Peyer's patch (tissue), 4 donors: ENCODE measurements at regions not wholly inside any gene's neighbourhood (a gene's known extent, or its start where the extent isn't known, plus 50 kb on each side); places are given as distances from the start of the nearest gene placed in this dataset.

Experiments
- DNase-seq, 3 donors: peaks; one replicate each; pipeline ENCODE4 v3.0.0-alpha.2; 2017 to 2019
- H3K27ac ChIP-seq, 4 donors: fragments of 200-600 bp; sonication (generic); one replicate each; pipeline ENCODE4 v1.5.1; 2016 to 2019
- H3K27me3 ChIP-seq, 2 donors: fragments of 200-600 bp; sonication (generic); one replicate each; pipeline ENCODE4 v1.5.1; 2019
- H3K36me3 ChIP-seq, 3 donors: fragments of 200-600 bp; sonication (generic); one replicate each; pipeline ENCODE4 v1.5.1; 2016 to 2019
- H3K4me1 ChIP-seq, 4 donors: fragments of 200-600 bp; sonication (generic); one replicate each; pipeline ENCODE4 v1.5.1; 2016 to 2019
- H3K4me3 ChIP-seq, 4 donors: fragments of 200-600 bp; sonication (generic); 1 replicate in 3 of 4; 2 replicates in 1 of 4; pipeline ENCODE4 v1.5.1; 2016 to 2019; ENCODE audit warnings: mild to moderate bottlenecking in 1 of 4
- H3K9me3 ChIP-seq, 4 donors: fragments of 200-600 bp; sonication (generic); one replicate each; pipeline ENCODE4 v1.5.1; 2016 to 2019; ENCODE audit warnings: mild to moderate bottlenecking in 1 of 4
- CTCF ChIP-seq, 6 experiments: fragments of 450-650 bp in 4 of 6; fragments of 200-600 bp in 2 of 6; sonication (generic) in 1 of 6; IDR thresholded peaks; one replicate each; pipeline ENCODE4 v1.5.1; 2017 to 2019; ENCODE audit warnings: antibody characterized with exemption in 6 of 6, mild to moderate bottlenecking in 3 of 6, moderate library complexity in 1 of 6
- POLR2A ChIP-seq, 2 donors: fragments of 450-650 bp; IDR thresholded peaks; one replicate each; pipeline ENCODE4 v1.5.1; 2017; ENCODE audit warnings: antibody characterized with exemption in 2 of 2, mild to moderate bottlenecking in 2 of 2, moderate library complexity in 2 of 2

GRCh38 chr13:111555903-111556302, 235.5 kb downstream of the TEX29 start:
- H3K27ac ChIP-seq = no peak overlapping the region

GRCh38 chr13:111556496-111556895, 236.1 kb downstream of the TEX29 start:
- no peaks in the 10 kb centered on the region for H3K27me3 ChIP-seq
- TF ChIP-seq POLR2A (IDR thresholded peaks at IDR 0.05) (no peak), CTCF (IDR thresholded peaks at IDR 0.05) (no peak)
- H3K4me1 ChIP-seq = no peaks in the 10 kb centered on the region
- no peak for DNase-seq
- H3K4me3 ChIP-seq = no peak overlapping the region
- no peaks in the 10 kb centered on the region for H3K36me3 ChIP-seq
- no peak overlapping the region for H3K27ac ChIP-seq
- H3K9me3 ChIP-seq = no peaks in the 10 kb centered on the region

More at GRCh38 chr13:111555903-111556302, 235.5 kb downstream of the TEX29 start:
- TF ChIP-seq CTCF (IDR thresholded peaks at IDR 0.05) = no peak
- no peak for TF ChIP-seq POLR2A (IDR thresholded peaks at IDR 0.05)
- Histone ChIP-seq H3K4me1 (no peaks in the 10 kb centered on the region), H3K4me3 (no peak overlapping the region), H3K36me3 (no peaks in the 10 kb centered on the region), H3K27me3 (no peaks in the 10 kb centered on the region), H3K9me3 (no peaks in the 10 kb centered on the region)
- no peak for DNase-seq

- Histone ChIP-seq H3K4me1 (no peaks in the 10 kb centered on the region), H3K9me3 (no peaks in the 10 kb centered on the region), H3K36me3 (no peaks in the 10 kb centered on the region), H3K4me3 (no peak overlapping the region), H3K27me3 (no peaks in the 10 kb centered on the region), H3K27ac (no peak overlapping the region)
- DNase-seq = no peak
- TF ChIP-seq CTCF (IDR thresholded peaks at IDR 0.05) (no peak), POLR2A (IDR thresholded peaks at IDR 0.05) (no peak)
These were observed 237.7 kb downstream of the TEX29 start for GRCh38 chr13:111557921-111558699.

- DNase-seq = no peak
- H3K27ac ChIP-seq = no peak overlapping the region
- no peaks in the 10 kb centered on the region for H3K36me3 ChIP-seq
- H3K4me1 ChIP-seq = no peaks in the 10 kb centered on the region
- no peaks in the 10 kb centered on the region for H3K9me3 ChIP-seq
- H3K27me3 ChIP-seq = no peaks in the 10 kb centered on the region
- TF ChIP-seq POLR2A (IDR thresholded peaks at IDR 0.05) (no peak), CTCF (IDR thresholded peaks at IDR 0.05) (no peak)
- no peak overlapping the region for H3K4me3 ChIP-seq
These were observed 238.3 kb downstream of the TEX29 start for GRCh38 chr13:111558700-111559088.

- H3K27me3 ChIP-seq = no peaks in the 10 kb centered on the region
- H3K9me3 ChIP-seq = no peaks in the 10 kb centered on the region
- no peak overlapping the region for H3K4me3 ChIP-seq
- no peaks in the 10 kb centered on the region for H3K4me1 ChIP-seq
- no peak overlapping the region for H3K27ac ChIP-seq
- DNase-seq = no peak
- TF ChIP-seq CTCF (IDR thresholded peaks at IDR 0.05) (no peak), POLR2A (IDR thresholded peaks at IDR 0.05) (no peak)
- no peaks in the 10 kb centered on the region for H3K36me3 ChIP-seq
These were observed 239.4 kb downstream of the TEX29 start for GRCh38 chr13:111559612-111560403.
